ENCODE measurements at regions not wholly inside any gene's neighbourhood (a gene's known extent, or its start where the extent isn't known, plus 50 kb on each side); places are given as distances from the start of the nearest gene placed in this dataset.

GRCh38 chr1:232551386-232551785 is 78.5 kb downstream of the SIPA1L2 start:
- no peaks in the 10 kb centered on the region for H3K27me3 ChIP-seq (replicated peaks; ENCODE audit: insufficient read depth, low read depth, low read length, poor library complexity)
- no peaks in the 10 kb centered on the region for H3K9me3 ChIP-seq (ENCODE audit: low read depth, low read length, poor library complexity, severe bottlenecking)
- no TSS peak for BruUV-seq (replicated peaks)
- H3K4me1 ChIP-seq (ENCODE audit: insufficient read depth, low read length, poor library complexity, severe bottlenecking), result peaks cover 17% of the 10 kb centered on the region
- H3K4me3 ChIP-seq (ENCODE audit: low read depth, low read length, poor library complexity, severe bottlenecking), result no peak overlapping the region
- CTCF ChIA-PET, result no interaction called here
- no peak for DNase-seq (ENCODE audit: low spot score)
- intact Hi-C loops (cut with micrococcal nuclease; ENCODE audit: unreplicated experiment), result no loop called here
- no peak for TF ChIP-seq CTCF (conservative IDR thresholded peaks at IDR 0.05; ENCODE audit: low read depth, low read length)
- TF ChIP-seq EZH2 (IDR thresholded peaks at IDR 0.05; ENCODE audit: borderline replicate concordance, low read depth, low read length, poor library complexity, severe bottlenecking), result no peak
- no peaks in the 10 kb centered on the region for H3K36me3 ChIP-seq (ENCODE audit: insufficient read depth, low read length, poor library complexity, severe bottlenecking)
- no peak overlapping the region for H3K27ac ChIP-seq (ENCODE audit: low read depth, low read length, poor library complexity, severe bottlenecking)
- POLR2A ChIA-PET (ENCODE audit: low non-redundant PET), result no interaction called here

- BruUV-seq (replicated peaks), result no TSS peak
- TF ChIP-seq CTCF (conservative IDR thresholded peaks at IDR 0.05; ENCODE audit: low read depth, low read length) (no peak), EZH2 (IDR thresholded peaks at IDR 0.05; ENCODE audit: borderline replicate concordance, low read depth, low read length, poor library complexity, severe bottlenecking) (no peak)
- Histone ChIP-seq H3K36me3 (ENCODE audit: insufficient read depth, low read length, poor library complexity, severe bottlenecking) (no peaks in the 10 kb centered on the region), H3K27me3 (replicated peaks; ENCODE audit: insufficient read depth, low read depth, low read length, poor library complexity) (no peaks in the 10 kb centered on the region), H3K4me3 (ENCODE audit: low read depth, low read length, poor library complexity, severe bottlenecking) (no peak overlapping the region), H3K4me1 (ENCODE audit: insufficient read depth, low read length, poor library complexity, severe bottlenecking) (peaks cover 12% of the 10 kb centered on the region), H3K9me3 (ENCODE audit: low read depth, low read length, poor library complexity, severe bottlenecking) (no peaks in the 10 kb centered on the region), H3K27ac (ENCODE audit: low read depth, low read length, poor library complexity, severe bottlenecking) (no peak overlapping the region)
- ChIA-PET CTCF (no interaction called here), POLR2A (ENCODE audit: low non-redundant PET) (no interaction called here)
- intact Hi-C loops (cut with micrococcal nuclease; ENCODE audit: unreplicated experiment), result no loop called here
- DNase-seq (ENCODE audit: low spot score), result no peak
Observed at GRCh38 chr1:232550007-232550406, 79.9 kb downstream of the SIPA1L2 start.

GRCh38 chr1:232548691-232549090 is 81.2 kb downstream of the SIPA1L2 start:
- Histone ChIP-seq H3K9me3 (ENCODE audit: low read depth, low read length, poor library complexity, severe bottlenecking) (no peaks in the 10 kb centered on the region), H3K4me1 (ENCODE audit: insufficient read depth, low read length, poor library complexity, severe bottlenecking) (peaks cover 8% of the 10 kb centered on the region), H3K27ac (ENCODE audit: low read depth, low read length, poor library complexity, severe bottlenecking) (no peak overlapping the region), H3K4me3 (ENCODE audit: low read depth, low read length, poor library complexity, severe bottlenecking) (no peak overlapping the region), H3K36me3 (ENCODE audit: insufficient read depth, low read length, poor library complexity, severe bottlenecking) (no peaks in the 10 kb centered on the region), H3K27me3 (replicated peaks; ENCODE audit: insufficient read depth, low read depth, low read length, poor library complexity) (no peaks in the 10 kb centered on the region)
- BruUV-seq (replicated peaks), result no TSS peak
- intact Hi-C loops (cut with micrococcal nuclease; ENCODE audit: unreplicated experiment), result no loop called here
- POLR2A ChIA-PET (ENCODE audit: low non-redundant PET), result no interaction called here
- CTCF ChIA-PET, result interaction anchor here (0.6 kb wide), 1 partner anchor 968 kb away, joined by 5 read pairs; no protein-coding TSS in a partner anchor
- no peak for DNase-seq (ENCODE audit: low spot score)
- TF ChIP-seq EZH2 (IDR thresholded peaks at IDR 0.05; ENCODE audit: borderline replicate concordance, low read depth, low read length, poor library complexity, severe bottlenecking) (no peak), CTCF (conservative IDR thresholded peaks at IDR 0.05; ENCODE audit: low read depth, low read length) (no peak)
